Nephron (organoid): ENCODE measurements at regions not wholly inside any gene's neighbourhood (a gene's known extent, or its start where the extent isn't known, plus 50 kb on each side); places are given as distances from the start of the nearest gene placed in this dataset.

Source experiments
- H3K27ac Mint-ChIP-seq, 3 experiments: 2 replicates each; pipeline ENCODE4 v1.8.0; 2020; ENCODE audit warnings: mixed read lengths in 3 of 3, mild to moderate bottlenecking in 2 of 3, moderate library complexity in 1 of 3
- H3K27me3 Mint-ChIP-seq: 2 replicates; pipeline ENCODE4 v1.8.0; 2021; ENCODE audit warnings: low read depth, mild to moderate bottlenecking, moderate library complexity, mixed read lengths
- H3K36me3 Mint-ChIP-seq: 2 replicates; pipeline ENCODE4 v1.8.0; 2020; ENCODE audit warnings: low read depth, mixed read lengths
- H3K4me1 Mint-ChIP-seq: 2 replicates; pipeline ENCODE4 v1.8.0; 2020; ENCODE audit warnings: mixed read lengths
- H3K4me3 Mint-ChIP-seq, 3 experiments: 2 replicates each; pipeline ENCODE4 v1.8.0; 2020; ENCODE audit warnings: mild to moderate bottlenecking in 3 of 3, mixed read lengths in 3 of 3, moderate library complexity in 2 of 3
- H3K9me3 Mint-ChIP-seq: 2 replicates; pipeline ENCODE4 v1.8.0; 2020; ENCODE audit warnings: mixed read lengths
- CTCF ChIP-seq, 3 experiments: fragments of 200-600 bp; sonication (generic); IDR thresholded peaks; one replicate each; pipeline ENCODE4 v1.5.0; 2021; ENCODE audit warnings: antibody characterized with exemption in 3 of 3; ENCODE audit not compliant: unreplicated experiment in 3 of 3

GRCh38 chr9:26158631-26159150 lies 480.4 kb upstream of the TUSC1 start:
- Mint-ChIP-seq H3K36me3 (no peaks in the 10 kb centered on the region), H3K27me3 (no peaks in the 10 kb centered on the region)
- TF ChIP-seq CTCF (IDR thresholded peaks at IDR 0.05; ENCODE audit: unreplicated experiment in 3 of 3): no peak

GRCh38 chr9:26157411-26157810 lies 479.2 kb upstream of the TUSC1 start:
- H3K27ac Mint-ChIP-seq: no peak overlapping the region
- no peak overlapping the region for H3K4me3 Mint-ChIP-seq
- H3K4me1 Mint-ChIP-seq: no peaks in the 10 kb centered on the region
- no peaks in the 10 kb centered on the region for H3K9me3 Mint-ChIP-seq
- no peaks in the 10 kb centered on the region for H3K36me3 Mint-ChIP-seq
- no peaks in the 10 kb centered on the region for H3K27me3 Mint-ChIP-seq
- TF ChIP-seq CTCF (IDR thresholded peaks at IDR 0.05; ENCODE audit: unreplicated experiment in 3 of 3): no peak

More at GRCh38 chr9:26158631-26159150, 480.4 kb upstream of the TUSC1 start:
- Mint-ChIP-seq H3K4me1 (no peaks in the 10 kb centered on the region), H3K4me3 (no peak overlapping the region), H3K27ac (no peak overlapping the region), H3K9me3 (no peaks in the 10 kb centered on the region)

- no peaks in the 10 kb centered on the region for H3K9me3 Mint-ChIP-seq
- no peak for TF ChIP-seq CTCF (IDR thresholded peaks at IDR 0.05; ENCODE audit: unreplicated experiment in 3 of 3)
- no peaks in the 10 kb centered on the region for H3K36me3 Mint-ChIP-seq
- no peaks in the 10 kb centered on the region for H3K27me3 Mint-ChIP-seq
- no peak overlapping the region for H3K4me3 Mint-ChIP-seq
- peaks cover 4% of the 10 kb centered on the region for H3K4me1 Mint-ChIP-seq
- H3K27ac Mint-ChIP-seq: no peak overlapping the region
These were observed 474.1 kb upstream of the TUSC1 start for GRCh38 chr9:26152350-26152749.

GRCh38 chr9:26148128-26148527 lies 469.9 kb upstream of the TUSC1 start:
- no peak for TF ChIP-seq CTCF (IDR thresholded peaks at IDR 0.05; ENCODE audit: unreplicated experiment in 3 of 3)
- no peaks in the 10 kb centered on the region for H3K36me3 Mint-ChIP-seq
- no peak overlapping the region for H3K4me3 Mint-ChIP-seq
- peaks cover 4% of the 10 kb centered on the region for H3K4me1 Mint-ChIP-seq
- no peaks in the 10 kb centered on the region for H3K9me3 Mint-ChIP-seq
- H3K27me3 Mint-ChIP-seq: no peaks in the 10 kb centered on the region
- H3K27ac Mint-ChIP-seq: no peak overlapping the region

GRCh38 chr9:26145938-26146337 lies 467.7 kb upstream of the TUSC1 start:
- H3K4me3 Mint-ChIP-seq: no peak overlapping the region
- H3K9me3 Mint-ChIP-seq: no peaks in the 10 kb centered on the region
- H3K27ac Mint-ChIP-seq: no peak overlapping the region
- H3K27me3 Mint-ChIP-seq: no peaks in the 10 kb centered on the region
- no peaks in the 10 kb centered on the region for H3K36me3 Mint-ChIP-seq
- TF ChIP-seq CTCF (IDR thresholded peaks at IDR 0.05; ENCODE audit: unreplicated experiment in 3 of 3): no peak
- peaks cover 4% of the 10 kb centered on the region for H3K4me1 Mint-ChIP-seq

GRCh38 chr9:26142631-26143030 lies 464.4 kb upstream of the TUSC1 start:
- Mint-ChIP-seq H3K4me3 (no peak overlapping the region), H3K27ac (no peak overlapping the region), H3K27me3 (no peaks in the 10 kb centered on the region), H3K4me1 (no peaks in the 10 kb centered on the region), H3K9me3 (no peaks in the 10 kb centered on the region), H3K36me3 (no peaks in the 10 kb centered on the region)
- TF ChIP-seq CTCF (IDR thresholded peaks at IDR 0.05; ENCODE audit: unreplicated experiment in 3 of 3): no peak
